ENCODE measurements at regions not wholly inside any gene's neighbourhood (a gene's known extent, or its start where the extent isn't known, plus 50 kb on each side); places are given as distances from the start of the nearest gene placed in this dataset.
A peak's percentile ranks its signal among the peaks of the same experiment; 100 is the strongest.

DNA sequence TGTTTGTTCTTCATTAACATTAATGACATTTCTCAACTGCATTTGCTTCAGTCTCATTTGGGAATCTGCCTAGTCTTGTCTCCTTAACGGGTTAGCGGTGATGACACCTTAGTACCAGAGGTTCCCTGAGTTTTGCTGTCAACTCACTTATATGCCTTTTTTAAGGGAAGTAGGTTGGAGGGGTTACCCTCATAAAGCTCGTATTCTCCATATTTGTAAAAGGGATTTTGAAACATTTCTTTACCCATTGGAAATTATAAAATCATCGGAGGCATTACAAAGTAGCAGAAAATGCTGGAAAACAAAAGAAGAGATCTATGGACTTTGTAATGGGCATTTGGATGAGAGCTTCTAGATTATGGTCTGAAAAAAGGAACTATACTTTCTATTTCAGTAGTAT lies 88.7 kb upstream of the PRDM1 start:
- ATAC-seq (ENCODE audit: low FRiP score): no peak
- TF ChIP-seq, protein P1, sequence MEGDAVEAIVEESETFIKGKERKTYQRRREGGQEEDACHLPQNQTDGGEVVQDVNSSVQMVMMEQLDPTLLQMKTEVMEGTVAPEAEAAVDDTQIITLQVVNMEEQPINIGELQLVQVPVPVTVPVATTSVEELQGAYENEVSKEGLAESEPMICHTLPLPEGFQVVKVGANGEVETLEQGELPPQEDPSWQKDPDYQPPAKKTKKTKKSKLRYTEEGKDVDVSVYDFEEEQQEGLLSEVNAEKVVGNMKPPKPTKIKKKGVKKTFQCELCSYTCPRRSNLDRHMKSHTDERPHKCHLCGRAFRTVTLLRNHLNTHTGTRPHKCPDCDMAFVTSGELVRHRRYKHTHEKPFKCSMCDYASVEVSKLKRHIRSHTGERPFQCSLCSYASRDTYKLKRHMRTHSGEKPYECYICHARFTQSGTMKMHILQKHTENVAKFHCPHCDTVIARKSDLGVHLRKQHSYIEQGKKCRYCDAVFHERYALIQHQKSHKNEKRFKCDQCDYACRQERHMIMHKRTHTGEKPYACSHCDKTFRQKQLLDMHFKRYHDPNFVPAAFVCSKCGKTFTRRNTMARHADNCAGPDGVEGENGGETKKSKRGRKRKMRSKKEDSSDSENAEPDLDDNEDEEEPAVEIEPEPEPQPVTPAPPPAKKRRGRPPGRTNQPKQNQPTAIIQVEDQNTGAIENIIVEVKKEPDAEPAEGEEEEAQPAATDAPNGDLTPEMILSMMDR (IDR thresholded peaks at IDR 0.05): no peak
- no peak for DNase-seq (ENCODE audit: low spot score)

DNA sequence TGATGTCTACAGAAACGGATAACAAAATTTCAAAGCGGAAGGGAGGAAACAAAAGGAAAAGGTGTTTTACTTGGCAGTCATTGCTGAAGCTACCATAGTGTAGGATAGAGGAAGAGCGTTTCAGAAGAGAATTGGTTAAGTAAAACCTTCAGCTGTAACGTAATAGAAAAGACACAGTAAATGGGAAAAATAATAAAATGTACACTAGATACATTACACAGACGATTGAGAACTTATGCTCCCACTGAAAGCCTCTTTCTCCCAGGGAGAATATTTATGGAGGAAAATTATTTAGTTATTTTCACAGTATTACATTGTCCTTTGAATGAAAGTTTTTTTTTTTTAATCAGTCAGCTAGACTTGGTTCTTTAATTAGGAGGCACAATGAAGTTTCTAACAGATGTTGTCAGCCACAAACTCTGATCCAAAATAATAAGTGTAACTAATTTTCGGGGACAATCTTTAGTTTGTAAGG lies 90.7 kb upstream of the PRDM1 start:
- DNase-seq (ENCODE audit: low spot score): no peak
- no peak for ATAC-seq (ENCODE audit: low FRiP score)
- TF ChIP-seq, protein P1 (IDR thresholded peaks at IDR 0.05): no peak

DNA sequence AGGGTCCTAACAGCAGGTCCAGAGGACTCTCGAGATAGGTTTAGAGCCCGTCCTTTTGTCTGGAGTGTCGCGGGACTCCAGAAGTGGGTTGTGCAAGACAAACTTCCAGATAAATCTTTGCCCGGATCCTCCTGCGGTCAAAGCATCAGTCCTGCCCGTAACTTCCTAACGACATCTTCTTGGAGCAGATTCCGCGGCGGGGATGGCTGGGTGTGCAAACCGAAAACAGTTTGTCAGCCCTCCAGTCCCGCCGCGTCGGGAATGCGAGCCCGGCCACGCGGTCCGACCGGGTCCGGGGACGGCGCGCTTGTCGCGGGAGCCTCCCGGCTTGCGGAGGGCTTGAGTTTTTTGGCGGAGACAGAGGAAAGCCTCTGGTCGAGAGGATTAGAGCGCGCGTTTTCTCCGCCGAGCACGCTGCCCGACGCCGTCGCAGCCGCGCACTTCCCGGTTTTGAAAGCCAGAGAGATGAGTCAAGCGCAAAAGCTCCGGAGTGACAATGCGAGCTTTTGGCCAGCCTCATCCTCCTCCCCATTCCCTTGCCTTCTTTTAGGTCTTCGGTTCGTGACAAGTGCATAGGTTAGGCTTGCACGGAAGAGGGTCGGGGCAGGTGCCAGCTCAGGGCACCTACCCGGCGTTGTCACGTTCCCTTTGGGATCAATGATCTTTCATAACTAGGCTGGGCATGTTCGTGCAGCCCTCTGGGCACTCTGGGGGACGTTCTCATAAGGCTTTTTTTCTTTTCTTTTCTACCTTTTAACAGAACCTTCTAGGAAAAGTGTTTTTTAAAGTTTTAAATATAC lies 91.3 kb upstream of the PRDM1 start:
- ATAC-seq (ENCODE audit: low FRiP score): no peak
- TF ChIP-seq, protein P1 (IDR thresholded peaks at IDR 0.05): no peak
- DNase-seq (ENCODE audit: low spot score): peak; percentile 40

DNA sequence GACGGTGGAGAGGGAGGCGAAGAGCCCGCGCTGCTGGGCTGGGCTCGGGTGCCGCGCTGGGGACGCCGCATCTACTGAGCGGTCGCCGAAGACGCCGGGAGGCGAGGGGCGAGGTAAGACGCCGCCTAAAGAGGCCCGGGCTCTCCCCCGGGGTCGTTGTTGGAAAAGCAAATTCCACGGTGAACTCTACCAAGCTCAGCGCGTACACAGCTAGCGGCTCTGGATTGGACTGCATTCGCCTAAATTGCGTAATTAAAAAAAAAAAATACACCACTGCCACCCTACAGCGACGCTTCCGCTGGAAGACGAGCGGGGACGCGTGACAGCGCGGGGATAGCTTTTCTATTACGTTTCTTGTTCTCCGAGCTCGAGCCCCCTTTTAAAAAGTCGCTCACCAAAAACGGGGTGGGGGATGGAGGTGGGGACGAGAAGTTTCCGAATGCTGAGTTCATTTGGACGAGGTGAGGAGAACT lies 92.0 kb upstream of the PRDM1 start:
- DNase-seq (ENCODE audit: low spot score) (no peak), ATAC-seq (ENCODE audit: low FRiP score) (no peak)
- TF ChIP-seq, protein P1 (IDR thresholded peaks at IDR 0.05): no peak

DNA sequence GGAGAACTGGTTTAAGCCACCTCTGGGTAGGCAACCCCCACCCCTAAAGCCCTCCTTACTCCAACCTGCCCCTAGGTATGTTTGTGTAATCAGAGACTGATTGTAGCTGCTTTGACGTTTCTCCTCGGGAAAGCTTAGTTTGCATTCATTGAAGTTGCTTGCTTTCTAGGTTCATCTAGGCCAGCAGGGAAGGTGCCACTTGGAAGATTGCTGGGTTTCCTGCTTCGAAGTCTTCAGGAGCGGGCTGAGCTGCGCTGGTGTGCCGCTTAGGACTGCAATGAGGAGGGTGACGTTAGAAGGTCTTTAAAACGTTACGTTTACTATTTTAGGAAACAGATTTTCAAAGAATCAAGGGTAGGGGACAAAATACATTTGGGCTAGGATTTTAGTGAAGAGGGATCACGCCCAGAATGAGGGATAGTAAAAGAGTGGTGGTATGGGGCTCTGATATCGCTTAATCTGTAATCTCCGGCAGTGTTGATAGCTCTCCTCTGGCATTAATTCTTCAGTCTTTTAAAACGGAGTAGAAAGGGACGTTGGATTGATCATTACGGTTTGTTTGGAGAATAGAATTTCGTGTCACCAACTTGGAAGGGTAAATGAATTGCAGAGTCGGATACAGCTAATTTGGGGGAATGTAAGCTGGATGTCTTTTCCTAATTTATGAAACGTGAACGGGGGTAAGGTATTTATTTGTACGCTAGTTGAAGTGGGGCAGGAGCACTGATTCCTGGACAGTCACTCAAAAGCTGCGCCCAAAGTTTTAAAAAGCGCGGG lies 92.6 kb upstream of the PRDM1 start:
- ATAC-seq (ENCODE audit: low FRiP score) (no peak), DNase-seq (ENCODE audit: low spot score) (no peak)
- TF ChIP-seq, protein P1 (IDR thresholded peaks at IDR 0.05): no peak

DNA sequence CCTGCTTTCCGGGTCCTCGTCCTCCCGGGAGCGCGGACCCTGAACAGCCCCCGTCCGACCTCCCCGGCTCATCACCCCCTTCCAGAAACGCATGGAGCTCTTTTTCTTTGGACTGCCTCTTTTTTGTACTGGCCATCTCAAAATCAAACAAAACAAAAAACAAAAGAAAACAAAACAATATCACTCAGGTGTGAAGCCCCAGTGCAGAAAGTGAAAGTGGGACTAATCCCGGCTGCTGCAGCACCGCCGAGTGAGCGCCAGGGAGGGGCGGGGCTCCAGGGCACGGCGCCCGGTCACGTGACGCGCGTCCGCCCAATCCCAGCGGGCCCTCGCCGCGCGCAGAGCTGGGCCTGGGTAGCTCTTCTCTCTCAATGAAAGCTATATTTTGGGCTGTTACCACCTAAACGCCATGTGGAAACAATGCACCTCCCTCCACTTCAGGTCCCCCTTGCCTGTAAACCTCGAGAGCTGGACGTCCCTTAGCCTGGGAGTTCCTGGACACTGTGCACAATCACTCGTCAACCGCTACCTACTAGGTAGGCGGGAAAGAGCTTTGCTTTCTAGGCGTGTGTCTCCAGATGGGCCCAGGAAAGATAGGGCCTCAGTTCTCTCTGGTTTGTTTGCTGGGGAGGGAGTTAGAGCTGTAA lies 93.7 kb upstream of the PRDM1 start:
- TF ChIP-seq, protein P1 (IDR thresholded peaks at IDR 0.05): no peak
- ATAC-seq (ENCODE audit: low FRiP score): peak; percentile 88
- peak; percentile 61 for DNase-seq (ENCODE audit: low spot score)

All from omental fat pad (tissue), 3 donors.